Heart left ventricle (tissue), 13 donors: ENCODE measurements at regions not wholly inside any gene's neighbourhood (a gene's known extent, or its start where the extent isn't known, plus 50 kb on each side); places are given as distances from the start of the nearest gene placed in this dataset.
"Not testable (repeated sequence)": the region's sequence is repeated elsewhere in the genome, so short reads cannot be mapped to it uniquely, and the experiment has no call there.

Source experiments
- CTCF ChIP-seq, 12 donors: fragments of 200-600 bp; sonication (generic) in 4 of 12; IDR thresholded peaks; one replicate each; pipeline versions ENCODE4 v1.5.0 to v1.8.0; 2018 to 2022; ENCODE audit warnings: antibody characterized with exemption in 12 of 12, mild to moderate bottlenecking in 5 of 12
- POLR2A ChIP-seq, 2 donors: fragments of 450-650 bp; IDR thresholded peaks; one replicate each; pipeline ENCODE4 v1.6.1; 2017; ENCODE audit warnings: antibody characterized with exemption in 2 of 2, mild to moderate bottlenecking in 2 of 2, moderate library complexity in 2 of 2
- donor health status: ischemic (EF 13 %, LVEDD 7.1; RV severe dilation, severe dysfunction).
- donor health status: DM: no; HTN: yes; CAD: no.
- donor health status: DM: no; HTN: no; CAD: no.
- donor health status: ischemic (EF 25% LVEDD 6.9; RV normal size, moderate dysfunction).
- donor health status: ischemic (EF 25% LVEDD 5.7; RV mildly dilated, moderate dysfunction).
- donor health status: ischemic (EF 35%, LVEDD 5.7; RV mildly dilated, moderate dysfunction).
- donor health status: nonischemic (EF 11% LVEDD 7.7; RV severe dilation, severe dysfunction).
- donor health status: DM: yes; HTN: yes; CAD: no.
- donor health status: PGD.
- donor health status: ischemic (EF 29% LVEDD 5.4; RV normal size, mild dysfunction).
- donor health status: nonischemic (EF 23%, LVEDD 6.1; RV moderate dilation, normal function).

- TF ChIP-seq CTCF, POLR2A (IDR thresholded peaks at IDR 0.05): not testable (repeated sequence)
Measured at GRCh38 chr20:6321235-6321634, 198.4 kb upstream of the FERMT1 start.
